Endodermal cell (in vitro differentiated cells): ENCODE measurements at regions not wholly inside any gene's neighbourhood (a gene's known extent, or its start where the extent isn't known, plus 50 kb on each side); places are given as distances from the start of the nearest gene placed in this dataset.

Experiments used
- DNase-seq: peaks from one replicate; pipeline ENCODE4 v3.0.0-alpha.2; 2017
- H3K27ac ChIP-seq: 2 replicates; pipeline ENCODE4 v1.5.1; 2013; ENCODE audit warnings: mild to moderate bottlenecking, low read depth, low read length, moderate library complexity
- H3K27me3 ChIP-seq: 2 replicates; pipeline ENCODE4 v1.6.1; 2013; ENCODE audit warnings: mild to moderate bottlenecking, low read length, moderate library complexity; ENCODE audit not compliant: insufficient read depth, control insufficient read depth, poor library complexity, severe bottlenecking
- H3K36me3 ChIP-seq: 2 replicates; pipeline ENCODE4 v1.7.0; 2013; ENCODE audit warnings: mild to moderate bottlenecking, low read length, moderate library complexity; ENCODE audit not compliant: control insufficient read depth, insufficient read depth
- H3K4me1 ChIP-seq: one replicate; pipeline ENCODE4 v1.7.0; 2013; ENCODE audit warnings: low read length; ENCODE audit not compliant: control insufficient read depth, insufficient read depth
- H3K4me3 ChIP-seq: 2 replicates; pipeline ENCODE4 v1.5.1; 2013; ENCODE audit warnings: mild to moderate bottlenecking, low read length, moderate library complexity
- H3K9ac ChIP-seq: 2 replicates; pipeline ENCODE4 v1.6.1; 2013; ENCODE audit warnings: mild to moderate bottlenecking, low read length, moderate library complexity; ENCODE audit not compliant: poor library complexity, severe bottlenecking; ENCODE audit errors: extremely low read depth
- H3K9me3 ChIP-seq: 2 replicates; pipeline ENCODE4 v1.6.1; 2013; ENCODE audit warnings: mild to moderate bottlenecking, low read length, moderate library complexity; ENCODE audit not compliant: control insufficient read depth
- H3K27ac Mint-ChIP-seq: 2 replicates; pipeline ENCODE4 v1.8.0; 2020; ENCODE audit warnings: mixed read lengths
- H3K27me3 Mint-ChIP-seq: 2 replicates; pipeline ENCODE4 v1.8.0; 2021; ENCODE audit warnings: mild to moderate bottlenecking, mixed read lengths; ENCODE audit not compliant: insufficient read depth
- H3K36me3 Mint-ChIP-seq: 2 replicates; pipeline ENCODE4 v1.8.0; 2020; ENCODE audit warnings: low read depth, mixed read lengths
- H3K4me1 Mint-ChIP-seq: 2 replicates; pipeline ENCODE4 v1.8.0; 2020; ENCODE audit warnings: mixed read lengths
- H3K4me3 Mint-ChIP-seq: 2 replicates; pipeline ENCODE4 v1.8.0; 2020; ENCODE audit warnings: mild to moderate bottlenecking, moderate library complexity, mixed read lengths
- H3K9me3 Mint-ChIP-seq: 2 replicates; pipeline ENCODE4 v1.8.0; 2020; ENCODE audit warnings: mild to moderate bottlenecking, mixed read lengths
- WGBS, 2 experiments: methylation state at CpG; one replicate each; pipeline versions ENCODE4 v1.1.5 to v1.1.7; 2013; ENCODE audit warnings: missing lambda C conversion rate in 2 of 2, mixed read lengths in 1 of 2; ENCODE audit not compliant: insufficient coverage in 1 of 2, insufficient read length in 1 of 2; 5-methylcytosine and 5-hydroxymethylcytosine counted together
- TF ChIP-seq, protein P1 (sequence below): fragments of 200-600 bp; sonication (generic); conservative IDR thresholded peaks from 2 replicates; pipeline ENCODE4 v1.5.0; 2021; ENCODE audit warnings: antibody characterized with exemption, mild to moderate bottlenecking

DNA sequence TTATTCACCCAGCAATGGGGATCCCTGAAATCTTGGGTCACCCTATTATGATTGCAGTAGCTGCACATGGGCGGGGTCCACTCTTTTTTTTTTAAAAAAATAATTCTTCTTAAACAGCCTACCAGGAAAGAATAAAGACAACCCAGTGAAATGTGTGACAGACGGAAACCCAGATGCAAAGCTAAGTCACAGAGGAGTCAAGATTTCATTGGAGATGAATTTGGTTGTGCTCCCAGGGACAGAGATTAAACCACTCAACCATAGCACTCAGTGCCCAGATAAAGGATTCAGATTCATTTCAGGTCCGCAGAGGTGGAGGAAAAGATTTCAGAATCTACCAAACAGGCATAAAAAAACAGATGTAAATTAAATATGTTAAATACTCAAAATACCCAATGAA, 583.5 kb upstream of the ZP4 start:
- TF ChIP-seq, protein P1, sequence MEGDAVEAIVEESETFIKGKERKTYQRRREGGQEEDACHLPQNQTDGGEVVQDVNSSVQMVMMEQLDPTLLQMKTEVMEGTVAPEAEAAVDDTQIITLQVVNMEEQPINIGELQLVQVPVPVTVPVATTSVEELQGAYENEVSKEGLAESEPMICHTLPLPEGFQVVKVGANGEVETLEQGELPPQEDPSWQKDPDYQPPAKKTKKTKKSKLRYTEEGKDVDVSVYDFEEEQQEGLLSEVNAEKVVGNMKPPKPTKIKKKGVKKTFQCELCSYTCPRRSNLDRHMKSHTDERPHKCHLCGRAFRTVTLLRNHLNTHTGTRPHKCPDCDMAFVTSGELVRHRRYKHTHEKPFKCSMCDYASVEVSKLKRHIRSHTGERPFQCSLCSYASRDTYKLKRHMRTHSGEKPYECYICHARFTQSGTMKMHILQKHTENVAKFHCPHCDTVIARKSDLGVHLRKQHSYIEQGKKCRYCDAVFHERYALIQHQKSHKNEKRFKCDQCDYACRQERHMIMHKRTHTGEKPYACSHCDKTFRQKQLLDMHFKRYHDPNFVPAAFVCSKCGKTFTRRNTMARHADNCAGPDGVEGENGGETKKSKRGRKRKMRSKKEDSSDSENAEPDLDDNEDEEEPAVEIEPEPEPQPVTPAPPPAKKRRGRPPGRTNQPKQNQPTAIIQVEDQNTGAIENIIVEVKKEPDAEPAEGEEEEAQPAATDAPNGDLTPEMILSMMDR: no peak
- Histone ChIP-seq H3K27me3 (no peaks in the 10 kb centered on the region), H3K4me1 (no peaks in the 10 kb centered on the region), H3K36me3 (no peaks in the 10 kb centered on the region), H3K27ac (no peak overlapping the region), H3K4me3 (no peak overlapping the region), H3K9ac (no peak overlapping the region), H3K9me3 (no peaks in the 10 kb centered on the region)
- Mint-ChIP-seq H3K36me3 (peaks cover 10% of the 10 kb centered on the region), H3K27me3 (no peaks in the 10 kb centered on the region), H3K4me1 (no peaks in the 10 kb centered on the region), H3K27ac (no peak overlapping the region), H3K4me3 (no peak overlapping the region), H3K9me3 (no peaks in the 10 kb centered on the region)
- no peak for DNase-seq
- WGBS, 2 experiments: 67% methylated on average over 2 of the region's 3 CpGs; no CpG with 5 or more reads in 1 of the 2 experiments

GRCh38 chr1:238469146-238469631, 578.5 kb upstream of the ZP4 start:
- Histone ChIP-seq H3K4me3 (no peak overlapping the region), H3K9ac (no peak overlapping the region), H3K27ac (no peak overlapping the region), H3K36me3 (no peaks in the 10 kb centered on the region), H3K4me1 (no peaks in the 10 kb centered on the region), H3K9me3 (no peaks in the 10 kb centered on the region), H3K27me3 (no peaks in the 10 kb centered on the region)
- no peak for DNase-seq
- H3K36me3 Mint-ChIP-seq: peaks cover 10% of the 10 kb centered on the region
- no peaks in the 10 kb centered on the region for H3K9me3 Mint-ChIP-seq
- peaks cover 3% of the 10 kb centered on the region for H3K4me1 Mint-ChIP-seq
- TF ChIP-seq, protein P1: no peak
- no peak overlapping the region for H3K4me3 Mint-ChIP-seq
- no peaks in the 10 kb centered on the region for H3K27me3 Mint-ChIP-seq
- 95 to 100% methylated on average over 2 to 4 of the region's 4 CpGs for WGBS, 2 experiments
- no peak overlapping the region for H3K27ac Mint-ChIP-seq

DNA sequence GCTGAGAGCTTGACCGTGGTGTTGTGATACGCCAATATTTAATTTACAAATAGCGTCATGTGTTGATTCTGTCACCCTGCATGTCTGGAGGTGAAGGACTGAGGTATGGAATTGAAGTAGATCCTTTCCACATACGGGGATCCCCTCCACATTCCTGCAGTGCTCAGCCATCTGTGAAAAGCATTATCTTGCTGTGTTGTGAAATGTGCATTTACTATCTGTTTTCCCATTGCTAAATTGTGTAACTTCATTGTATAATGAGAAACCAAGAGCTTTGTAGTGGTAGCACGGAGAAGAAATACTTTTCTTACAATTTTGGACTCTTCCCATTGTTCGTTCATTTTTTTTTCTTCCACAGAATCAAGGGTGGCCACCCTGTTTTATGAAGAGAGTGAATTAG, 577.3 kb upstream of the ZP4 start:
- Histone ChIP-seq H3K27ac (no peak overlapping the region), H3K27me3 (no peaks in the 10 kb centered on the region), H3K9ac (no peak overlapping the region), H3K9me3 (no peaks in the 10 kb centered on the region), H3K36me3 (no peaks in the 10 kb centered on the region), H3K4me1 (no peaks in the 10 kb centered on the region), H3K4me3 (no peak overlapping the region)
- no peak overlapping the region for H3K27ac Mint-ChIP-seq
- H3K4me3 Mint-ChIP-seq: no peak overlapping the region
- H3K27me3 Mint-ChIP-seq: no peaks in the 10 kb centered on the region
- TF ChIP-seq, protein P1: no peak
- peaks cover 10% of the 10 kb centered on the region for H3K36me3 Mint-ChIP-seq
- WGBS, 2 experiments: 75 to 94% methylated on average over 1 to 5 of the region's 6 CpGs
- no peaks in the 10 kb centered on the region for H3K9me3 Mint-ChIP-seq
- peaks cover 3% of the 10 kb centered on the region for H3K4me1 Mint-ChIP-seq
- DNase-seq: no peak
